ENCODE measurements at regions not wholly inside any gene's neighbourhood (a gene's known extent, or its start where the extent isn't known, plus 50 kb on each side); places are given as distances from the start of the nearest gene placed in this dataset.

DNA sequence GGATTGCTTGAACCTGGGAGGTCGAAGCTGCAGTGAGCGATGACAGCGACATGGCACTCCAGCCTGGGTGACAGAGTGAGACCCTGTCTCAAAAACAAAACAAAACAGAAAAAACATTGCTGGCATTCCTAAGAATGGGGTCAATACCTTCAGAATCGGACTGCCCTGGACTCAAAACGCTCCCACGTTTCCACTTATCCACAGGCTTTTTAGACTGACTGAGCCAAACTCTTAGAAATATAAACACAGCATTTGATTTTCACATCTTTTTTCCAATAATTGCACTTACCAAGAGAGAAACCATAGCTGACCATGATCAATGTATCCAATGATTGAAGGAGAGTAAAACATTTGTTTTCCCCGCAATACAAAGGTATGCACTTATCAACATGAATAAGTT, 59.5 kb upstream of the CUX1 start:
- TF ChIP-seq, protein P1, sequence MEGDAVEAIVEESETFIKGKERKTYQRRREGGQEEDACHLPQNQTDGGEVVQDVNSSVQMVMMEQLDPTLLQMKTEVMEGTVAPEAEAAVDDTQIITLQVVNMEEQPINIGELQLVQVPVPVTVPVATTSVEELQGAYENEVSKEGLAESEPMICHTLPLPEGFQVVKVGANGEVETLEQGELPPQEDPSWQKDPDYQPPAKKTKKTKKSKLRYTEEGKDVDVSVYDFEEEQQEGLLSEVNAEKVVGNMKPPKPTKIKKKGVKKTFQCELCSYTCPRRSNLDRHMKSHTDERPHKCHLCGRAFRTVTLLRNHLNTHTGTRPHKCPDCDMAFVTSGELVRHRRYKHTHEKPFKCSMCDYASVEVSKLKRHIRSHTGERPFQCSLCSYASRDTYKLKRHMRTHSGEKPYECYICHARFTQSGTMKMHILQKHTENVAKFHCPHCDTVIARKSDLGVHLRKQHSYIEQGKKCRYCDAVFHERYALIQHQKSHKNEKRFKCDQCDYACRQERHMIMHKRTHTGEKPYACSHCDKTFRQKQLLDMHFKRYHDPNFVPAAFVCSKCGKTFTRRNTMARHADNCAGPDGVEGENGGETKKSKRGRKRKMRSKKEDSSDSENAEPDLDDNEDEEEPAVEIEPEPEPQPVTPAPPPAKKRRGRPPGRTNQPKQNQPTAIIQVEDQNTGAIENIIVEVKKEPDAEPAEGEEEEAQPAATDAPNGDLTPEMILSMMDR (IDR thresholded peaks at IDR 0.05; ENCODE audit: extremely low read depth in 1 of 2, insufficient read depth in 1 of 2, low read depth in 1 of 2, low read length in 2 of 2), result no peak
- TF ChIP-seq POLR2A (IDR thresholded peaks at IDR 0.05; ENCODE audit: low read depth, low read length), result no peak
